HL-60 (cell line): ENCODE measurements at regions not wholly inside any gene's neighbourhood (a gene's known extent, or its start where the extent isn't known, plus 50 kb on each side); places are given as distances from the start of the nearest gene placed in this dataset.

Experiments used
- SPI1 ChIP-seq: IDR thresholded peaks from 2 replicates; pipeline ENCODE4 v1.6.1; 2012; ENCODE audit warnings: low read depth, mild to moderate bottlenecking, borderline replicate concordance
- TF ChIP-seq, protein P1 (sequence below): IDR thresholded peaks from one replicate; pipeline ENCODE4 v1.5.1; 2011; ENCODE audit warnings: low read length, control low read depth, inconsistent platforms; ENCODE audit not compliant: insufficient read depth

DNA sequence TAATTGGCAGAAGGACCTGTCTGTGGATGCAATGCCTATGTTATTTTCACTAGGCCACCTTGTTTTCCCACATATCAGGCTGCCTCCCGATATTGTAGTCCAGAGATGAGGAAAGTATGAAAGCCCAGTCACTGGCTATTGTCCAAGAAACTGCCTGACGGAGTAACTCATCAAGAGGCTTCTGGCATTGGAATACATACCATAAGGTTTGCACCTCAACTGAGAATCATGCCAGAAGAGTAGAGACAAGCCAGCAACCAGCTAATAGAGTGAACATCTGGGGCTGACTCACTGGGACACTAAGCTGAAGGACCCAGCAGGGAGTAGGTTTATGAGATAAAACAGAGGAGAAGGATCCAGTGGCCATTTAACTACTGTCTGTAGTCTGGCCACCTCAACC is 137.2 kb upstream of the FST start:
- TF ChIP-seq, protein P1, sequence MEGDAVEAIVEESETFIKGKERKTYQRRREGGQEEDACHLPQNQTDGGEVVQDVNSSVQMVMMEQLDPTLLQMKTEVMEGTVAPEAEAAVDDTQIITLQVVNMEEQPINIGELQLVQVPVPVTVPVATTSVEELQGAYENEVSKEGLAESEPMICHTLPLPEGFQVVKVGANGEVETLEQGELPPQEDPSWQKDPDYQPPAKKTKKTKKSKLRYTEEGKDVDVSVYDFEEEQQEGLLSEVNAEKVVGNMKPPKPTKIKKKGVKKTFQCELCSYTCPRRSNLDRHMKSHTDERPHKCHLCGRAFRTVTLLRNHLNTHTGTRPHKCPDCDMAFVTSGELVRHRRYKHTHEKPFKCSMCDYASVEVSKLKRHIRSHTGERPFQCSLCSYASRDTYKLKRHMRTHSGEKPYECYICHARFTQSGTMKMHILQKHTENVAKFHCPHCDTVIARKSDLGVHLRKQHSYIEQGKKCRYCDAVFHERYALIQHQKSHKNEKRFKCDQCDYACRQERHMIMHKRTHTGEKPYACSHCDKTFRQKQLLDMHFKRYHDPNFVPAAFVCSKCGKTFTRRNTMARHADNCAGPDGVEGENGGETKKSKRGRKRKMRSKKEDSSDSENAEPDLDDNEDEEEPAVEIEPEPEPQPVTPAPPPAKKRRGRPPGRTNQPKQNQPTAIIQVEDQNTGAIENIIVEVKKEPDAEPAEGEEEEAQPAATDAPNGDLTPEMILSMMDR, result no peak
- no peak for TF ChIP-seq SPI1
